COLO668 (cell line): ENCODE measurements at regions not wholly inside any gene's neighbourhood (a gene's known extent, or its start where the extent isn't known, plus 50 kb on each side); places are given as distances from the start of the nearest gene placed in this dataset.

Experiments
- DNase-seq: peaks from one replicate; lab custom pipeline; 2025; ENCODE audit not compliant: unreplicated experiment; lab: John Stamatoyannopoulos, UW

DNA sequence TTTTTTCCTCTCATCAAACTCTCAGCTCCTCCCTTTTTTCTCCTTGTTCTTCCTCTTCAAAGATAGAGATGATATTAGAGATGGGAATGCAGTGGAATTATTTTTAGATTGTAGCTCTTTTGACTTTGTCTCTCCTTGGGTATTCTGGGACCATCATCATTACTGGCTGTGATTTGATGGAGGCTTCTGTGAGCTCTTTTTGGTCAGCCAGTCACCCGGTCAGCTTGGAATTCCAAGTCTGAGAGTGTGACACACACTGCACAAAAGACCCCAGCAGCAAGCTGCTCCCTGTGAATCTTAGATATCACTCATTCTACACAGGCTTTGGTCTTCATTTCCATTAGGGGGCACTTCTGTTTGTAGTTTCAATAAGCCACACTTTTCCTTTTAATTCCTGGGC, 51.6 kb upstream of the NEK7 start:
- no peak for DNase-seq

DNA sequence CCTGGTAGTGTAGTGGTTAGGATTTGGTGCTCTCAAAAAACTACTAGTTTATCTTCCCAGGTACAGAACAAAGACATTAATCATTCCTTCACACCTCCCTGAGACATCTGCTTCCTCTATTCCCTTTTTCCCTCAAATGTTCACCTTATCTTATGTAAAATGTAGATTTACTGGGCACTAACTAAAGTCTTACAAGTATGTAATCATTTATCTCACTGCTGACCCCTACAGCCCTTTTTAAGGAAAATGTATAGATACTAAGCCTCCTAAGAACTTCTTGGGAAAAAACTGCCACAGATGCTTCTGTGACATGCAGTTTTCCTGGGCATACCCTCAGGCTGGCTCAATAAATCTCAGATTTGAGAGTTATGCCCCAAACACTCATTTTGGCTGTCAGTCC, 50.8 kb upstream of the NEK7 start:
- no peak for DNase-seq
